Right hindlimb (tissue), 1 donor: ENCODE measurements at regions not wholly inside any gene's neighbourhood (a gene's known extent, or its start where the extent isn't known, plus 50 kb on each side); places are given as distances from the start of the nearest gene placed in this dataset.
"Not testable (repeated sequence)": the region's sequence is repeated elsewhere in the genome, so short reads cannot be mapped to it uniquely, and the experiment has no call there.

Source experiments
- DNase-seq: peaks from one replicate; pipeline ENCODE4 v3.0.0-alpha.2; 2018

- no peak for DNase-seq
Measured at GRCh38 chr5:110812639-110813038, 73.8 kb downstream of the SLC25A46 start.

GRCh38 chr5:110815916-110816605, 77.3 kb downstream of the SLC25A46 start:
- no peak for DNase-seq

GRCh38 chr5:110817459-110817858, 78.7 kb downstream of the SLC25A46 start:
- no peak for DNase-seq

- peak; percentile 21 for DNase-seq
Measured at GRCh38 chr5:110823571-110823970, 84.8 kb downstream of the SLC25A46 start.

- DNase-seq = no peak
Measured at GRCh38 chr5:110824936-110825441, 86.2 kb downstream of the SLC25A46 start.

GRCh38 chr5:110832683-110833082, 93.9 kb downstream of the SLC25A46 start:
- no peak for DNase-seq

- not testable (repeated sequence) for DNase-seq
Measured at GRCh38 chr5:110834933-110835332, 96.1 kb downstream of the SLC25A46 start.

- DNase-seq = peak; percentile 25
Measured at GRCh38 chr5:110836851-110837250, 98.0 kb downstream of the SLC25A46 start.

- not testable (repeated sequence) for DNase-seq
Measured at GRCh38 chr5:110838357-110838756, 99.5 kb downstream of the SLC25A46 start.

GRCh38 chr5:110838961-110839360, 100.2 kb downstream of the SLC25A46 start:
- DNase-seq = peak; percentile 17

GRCh38 chr5:110840347-110840960, 101.6 kb downstream of the SLC25A46 start:
- DNase-seq = no peak

- DNase-seq = no peak
Measured at GRCh38 chr5:110841137-110841536, 102.3 kb downstream of the SLC25A46 start.

- DNase-seq = no peak
Measured at GRCh38 chr5:110842948-110843347, 104.1 kb downstream of the SLC25A46 start.

GRCh38 chr5:110844251-110844650, 105.4 kb downstream of the SLC25A46 start:
- DNase-seq = no peak

- no peak for DNase-seq
Measured at GRCh38 chr5:110846398-110847001, 107.7 kb downstream of the SLC25A46 start.

- no peak for DNase-seq
Measured at GRCh38 chr5:110851357-110851756, 112.5 kb downstream of the SLC25A46 start.

GRCh38 chr5:110852053-110852452, 113.2 kb downstream of the SLC25A46 start:
- no peak for DNase-seq

GRCh38 chr5:110852541-110852940, 113.7 kb downstream of the SLC25A46 start:
- no peak for DNase-seq

- DNase-seq = no peak
Measured at GRCh38 chr5:110853267-110853666, 114.5 kb downstream of the SLC25A46 start.

GRCh38 chr5:110854200-110854599, 115.4 kb downstream of the SLC25A46 start:
- no peak for DNase-seq

GRCh38 chr5:110855961-110856360, 117.2 kb downstream of the SLC25A46 start:
- DNase-seq = no peak

- no peak for DNase-seq
Measured at GRCh38 chr5:110865400-110866094, 126.7 kb downstream of the SLC25A46 start.

- no peak for DNase-seq
Measured at GRCh38 chr5:110869927-110870326, 131.1 kb downstream of the SLC25A46 start.
